D721Med (cell line): ENCODE measurements at regions not wholly inside any gene's neighbourhood (a gene's known extent, or its start where the extent isn't known, plus 50 kb on each side); places are given as distances from the start of the nearest gene placed in this dataset.

ENCODE experiments used
- DNase-seq: peaks from one replicate; pipeline ENCODE4 v3.0.0; 2011; ENCODE audit warnings: low spot score; ENCODE audit not compliant: insufficient read length
- FAIRE-seq: peaks from 2 replicates; lab custom pipeline; 2011; peaks lifted over from hg19 to GRCh38; lab: Jason Lieb, UNC
- CTCF ChIP-seq: IDR thresholded peaks from 2 replicates; pipeline ENCODE4 v1.5.1; 2012; ENCODE audit warnings: mild to moderate bottlenecking, control low read depth; ENCODE audit not compliant: insufficient read depth; ENCODE audit errors: missing control alignments

- DNase-seq (no peak), FAIRE-seq (no peak)
- no peak for TF ChIP-seq CTCF
These were observed 315.3 kb upstream of the CD180 start for GRCh38 chr5:67511911-67512310.

- no peak for TF ChIP-seq CTCF
- DNase-seq (no peak), FAIRE-seq (no peak)
These were observed 313.6 kb upstream of the CD180 start for GRCh38 chr5:67510204-67510603.

- no peak for TF ChIP-seq CTCF
- FAIRE-seq (no peak), DNase-seq (no peak)
These were observed 313.0 kb upstream of the CD180 start for GRCh38 chr5:67509402-67510186.

- TF ChIP-seq CTCF, result no peak
- no peak for FAIRE-seq
- DNase-seq, result no peak
These were observed 309.6 kb upstream of the CD180 start for GRCh38 chr5:67506241-67506640.

- DNase-seq (no peak), FAIRE-seq (no peak)
- no peak for TF ChIP-seq CTCF
These were observed 306.4 kb upstream of the CD180 start for GRCh38 chr5:67502951-67503350.

- FAIRE-seq, result no peak
- TF ChIP-seq CTCF, result no peak
- DNase-seq, result no peak
These were observed 299.5 kb upstream of the CD180 start for GRCh38 chr5:67496051-67496450.

- TF ChIP-seq CTCF, result no peak
- no peak for DNase-seq
- no peak for FAIRE-seq
These were observed 298.5 kb upstream of the CD180 start for GRCh38 chr5:67495072-67495471.
